Tibial nerve (tissue), 4 donors: ENCODE measurements at regions not wholly inside any gene's neighbourhood (a gene's known extent, or its start where the extent isn't known, plus 50 kb on each side); places are given as distances from the start of the nearest gene placed in this dataset.

Experiments used
- DNase-seq, 2 donors: peaks; one replicate each; pipeline ENCODE4 v3.0.0-alpha.2; 2019; ENCODE audit warnings: low spot score in 2 of 2
- H3K27ac ChIP-seq, 4 donors: fragments of 200-600 bp; sonication (generic) in 3 of 4; one replicate each; pipeline ENCODE4 v1.5.1; 2017 to 2019; ENCODE audit warnings: mild to moderate bottlenecking in 1 of 4
- H3K27me3 ChIP-seq, 2 donors: fragments of 200-600 bp; sonication (generic) in 1 of 2; one replicate each; pipeline versions ENCODE4 v1.5.1 to v1.6.0; 2017 to 2019
- H3K36me3 ChIP-seq, 3 donors: fragments of 200-600 bp; sonication (generic); one replicate each; pipeline ENCODE4 v1.5.1; 2018 to 2019
- H3K4me1 ChIP-seq, 4 donors: fragments of 200-600 bp; sonication (generic) in 3 of 4; one replicate each; pipeline ENCODE4 v1.5.1; 2017 to 2019
- H3K4me3 ChIP-seq, 4 donors: fragments of 200-600 bp; sonication (generic) in 3 of 4; one replicate each; pipeline ENCODE4 v1.5.1; 2017 to 2019; ENCODE audit warnings: mild to moderate bottlenecking in 1 of 4, moderate library complexity in 1 of 4
- H3K9me3 ChIP-seq, 4 donors: fragments of 200-600 bp; sonication (generic) in 3 of 4; one replicate each; pipeline ENCODE4 v1.5.1; 2017 to 2019
- EP300 ChIP-seq, 2 donors: sonication (generic); formaldehyde crosslinking; IDR thresholded peaks; one replicate each; pipeline ENCODE4 v1.6.1; 2017; ENCODE audit warnings: antibody characterized with exemption in 2 of 2, mild to moderate bottlenecking in 1 of 2
- POLR2A ChIP-seq, 2 donors: fragments of 450-650 bp; IDR thresholded peaks; one replicate each; pipeline ENCODE4 v1.6.1; 2017; ENCODE audit warnings: antibody characterized with exemption in 2 of 2, mild to moderate bottlenecking in 2 of 2, moderate library complexity in 2 of 2
- WGBS, 2 donors: methylation state at CpG; one replicate each; pipeline ENCODE4 v1.1.5; 2018; 5-methylcytosine and 5-hydroxymethylcytosine counted together
- TF ChIP-seq, protein P1 (sequence below), 5 experiments: fragments of 200-600 bp in 3 of 5; fragments of 450-650 bp in 2 of 5; sonication (generic) in 3 of 5; IDR thresholded peaks; one replicate each; pipeline ENCODE4 v1.5.1; 2016 to 2019; ENCODE audit warnings: antibody characterized with exemption in 5 of 5, mild to moderate bottlenecking in 3 of 5, moderate library complexity in 2 of 5

DNA sequence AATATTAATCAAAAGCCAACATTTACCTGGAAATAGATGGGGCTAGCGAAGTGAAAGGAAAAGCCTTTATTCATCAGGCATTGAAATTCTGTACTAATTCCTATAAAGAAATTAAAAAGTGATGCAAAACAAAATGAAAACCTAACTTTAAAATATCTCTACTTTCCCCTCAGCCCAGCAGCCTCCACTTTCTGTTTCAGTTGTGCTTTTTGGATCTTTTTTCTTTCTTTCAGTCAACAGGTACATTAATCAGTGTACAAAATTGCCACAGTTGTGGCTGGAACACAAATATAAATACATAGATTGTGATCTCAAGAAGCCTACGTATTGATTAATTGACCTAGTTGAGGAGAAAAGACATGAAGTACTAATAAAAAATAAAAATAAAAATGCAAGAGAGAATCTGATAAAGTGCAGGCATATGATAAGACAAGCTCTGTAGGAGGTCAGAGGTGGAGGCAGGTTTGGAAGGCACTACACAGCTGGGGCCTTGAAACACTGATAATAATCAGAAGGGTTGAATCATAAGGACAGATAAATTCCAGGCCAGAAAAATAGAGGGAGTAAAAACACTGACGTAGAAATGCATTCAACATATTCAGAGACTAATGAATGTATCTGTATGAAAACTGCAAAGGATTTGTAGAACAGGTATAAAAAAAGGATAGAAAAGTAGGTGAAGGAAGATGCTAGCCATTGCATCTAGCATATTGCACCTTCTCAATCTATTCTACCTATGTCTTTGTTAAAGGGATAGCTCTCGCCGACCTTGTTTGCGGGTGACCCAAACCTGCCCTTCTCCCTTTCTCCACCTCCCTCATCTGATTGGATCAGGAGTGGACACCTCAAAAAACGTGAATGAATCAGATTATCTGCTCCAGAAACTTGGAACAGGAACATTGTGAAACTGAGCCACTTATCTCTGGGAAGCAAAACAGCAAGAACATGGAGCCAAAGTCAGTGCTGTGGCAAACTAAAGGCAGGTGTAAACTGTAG lies 607.8 kb upstream of the ADGRL2 start:
- WGBS, 2 donors, result 83 to 89% methylated on average over 7 of the region's 7 CpGs

DNA sequence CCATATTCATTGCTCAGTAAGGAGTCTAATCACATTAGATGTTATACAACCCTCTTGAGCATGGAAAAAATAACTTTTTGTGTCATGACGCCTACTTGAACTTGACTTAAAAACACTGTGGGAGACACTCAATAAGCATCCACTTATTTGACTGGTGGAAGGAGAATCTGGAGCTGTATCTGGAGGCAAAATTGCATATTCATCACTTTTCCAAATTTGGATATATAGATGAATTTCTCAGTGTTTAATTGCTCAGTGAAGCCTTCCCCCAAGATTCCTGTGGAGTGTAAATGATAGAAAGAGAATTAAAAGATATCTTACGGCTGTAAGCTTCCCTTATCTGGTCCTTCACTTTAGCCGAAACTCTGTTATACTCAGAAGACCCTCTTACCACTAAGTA lies 610.7 kb upstream of the ADGRL2 start:
- Histone ChIP-seq H3K27ac (no peak overlapping the region), H3K4me1 (peaks cover 0 to 4% (median 0%) of the 10 kb centered on the region in 4 donors), H3K4me3 (no peak overlapping the region), H3K27me3 (no peaks in the 10 kb centered on the region), H3K36me3 (no peaks in the 10 kb centered on the region), H3K9me3 (no peaks in the 10 kb centered on the region)
- TF ChIP-seq, protein P1, sequence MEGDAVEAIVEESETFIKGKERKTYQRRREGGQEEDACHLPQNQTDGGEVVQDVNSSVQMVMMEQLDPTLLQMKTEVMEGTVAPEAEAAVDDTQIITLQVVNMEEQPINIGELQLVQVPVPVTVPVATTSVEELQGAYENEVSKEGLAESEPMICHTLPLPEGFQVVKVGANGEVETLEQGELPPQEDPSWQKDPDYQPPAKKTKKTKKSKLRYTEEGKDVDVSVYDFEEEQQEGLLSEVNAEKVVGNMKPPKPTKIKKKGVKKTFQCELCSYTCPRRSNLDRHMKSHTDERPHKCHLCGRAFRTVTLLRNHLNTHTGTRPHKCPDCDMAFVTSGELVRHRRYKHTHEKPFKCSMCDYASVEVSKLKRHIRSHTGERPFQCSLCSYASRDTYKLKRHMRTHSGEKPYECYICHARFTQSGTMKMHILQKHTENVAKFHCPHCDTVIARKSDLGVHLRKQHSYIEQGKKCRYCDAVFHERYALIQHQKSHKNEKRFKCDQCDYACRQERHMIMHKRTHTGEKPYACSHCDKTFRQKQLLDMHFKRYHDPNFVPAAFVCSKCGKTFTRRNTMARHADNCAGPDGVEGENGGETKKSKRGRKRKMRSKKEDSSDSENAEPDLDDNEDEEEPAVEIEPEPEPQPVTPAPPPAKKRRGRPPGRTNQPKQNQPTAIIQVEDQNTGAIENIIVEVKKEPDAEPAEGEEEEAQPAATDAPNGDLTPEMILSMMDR (IDR thresholded peaks at IDR 0.05), result no peak
- TF ChIP-seq EP300 (IDR thresholded peaks at IDR 0.05) (no peak), POLR2A (IDR thresholded peaks at IDR 0.05) (no peak)
- no peak for DNase-seq
- WGBS, 2 donors, result 77 to 80% methylated on average over 3 of the region's 3 CpGs

More for the DNA sequence above, 607.8 kb upstream of the ADGRL2 start:
- H3K27ac ChIP-seq, result no peak overlapping the region
- no peaks in the 10 kb centered on the region for H3K27me3 ChIP-seq
- TF ChIP-seq, protein P1 (IDR thresholded peaks at IDR 0.05), result no peak
- TF ChIP-seq POLR2A (IDR thresholded peaks at IDR 0.05) (no peak), EP300 (IDR thresholded peaks at IDR 0.05) (no peak)
- H3K9me3 ChIP-seq, result no peaks in the 10 kb centered on the region
- H3K36me3 ChIP-seq, result no peaks in the 10 kb centered on the region
- DNase-seq, result no peak
- H3K4me3 ChIP-seq, result no peak overlapping the region
- no peaks in the 10 kb centered on the region for H3K4me1 ChIP-seq

DNA sequence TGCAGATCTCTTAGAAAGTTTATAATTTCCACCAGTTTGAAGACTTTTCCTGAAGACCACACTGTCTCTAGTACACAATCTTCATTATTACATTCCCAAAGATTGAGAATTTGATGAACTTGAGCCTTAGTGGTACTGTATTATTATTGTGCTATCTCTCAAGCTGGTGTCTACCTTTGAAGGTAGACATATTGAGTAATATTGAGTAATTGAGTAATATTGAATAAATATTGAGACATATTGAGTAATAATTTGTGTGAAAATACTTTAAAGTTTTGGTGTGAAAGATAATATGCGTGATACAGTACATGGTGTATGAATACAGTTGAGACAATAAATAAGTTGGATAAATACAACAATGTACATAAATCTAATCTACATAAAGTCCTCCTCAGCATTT lies 613.1 kb upstream of the ADGRL2 start:
- Histone ChIP-seq H3K9me3 (no peaks in the 10 kb centered on the region), H3K27ac (no peak overlapping the region), H3K4me3 (no peak overlapping the region), H3K4me1 (peaks cover 0 to 4% (median 0%) of the 10 kb centered on the region in 4 donors), H3K27me3 (no peaks in the 10 kb centered on the region), H3K36me3 (no peaks in the 10 kb centered on the region)
- TF ChIP-seq, protein P1 (IDR thresholded peaks at IDR 0.05), result no peak
- no peak for TF ChIP-seq POLR2A (IDR thresholded peaks at IDR 0.05)
- no peak for TF ChIP-seq EP300 (IDR thresholded peaks at IDR 0.05)
- WGBS, 2 donors, result 90 to 96% methylated on average over 1 of the region's 1 CpG
- no peak for DNase-seq

GRCh38 chr1:81186261-81186660 lies 614.5 kb upstream of the ADGRL2 start:
- WGBS, 2 donors, result 37 to 59% methylated on average over 2 of the region's 2 CpGs
- Histone ChIP-seq H3K9me3 (no peaks in the 10 kb centered on the region), H3K4me3 (no peak overlapping the region), H3K36me3 (no peaks in the 10 kb centered on the region), H3K27ac (no peak overlapping the region), H3K27me3 (no peaks in the 10 kb centered on the region), H3K4me1 (peaks cover 0 to 4% (median 0%) of the 10 kb centered on the region in 4 donors)
- no peak for DNase-seq
- TF ChIP-seq, protein P1 (IDR thresholded peaks at IDR 0.05), result no peak
- no peak for TF ChIP-seq EP300 (IDR thresholded peaks at IDR 0.05)
- TF ChIP-seq POLR2A (IDR thresholded peaks at IDR 0.05), result no peak

GRCh38 chr1:81183553-81183952 lies 617.2 kb upstream of the ADGRL2 start:
- no peaks in the 10 kb centered on the region for H3K27me3 ChIP-seq
- no peak for DNase-seq
- 74% methylated on average over 1 of the region's 1 CpG for WGBS, 2 donors
- peaks cover 0 to 2% (median 0%) of the 10 kb centered on the region in 4 donors for H3K9me3 ChIP-seq
- no peaks in the 10 kb centered on the region for H3K36me3 ChIP-seq
- H3K4me3 ChIP-seq, result no peak overlapping the region
- H3K4me1 ChIP-seq, result peaks cover 0 to 4% (median 0%) of the 10 kb centered on the region in 4 donors
- no peak overlapping the region for H3K27ac ChIP-seq
- TF ChIP-seq, protein P1 (IDR thresholded peaks at IDR 0.05), result no peak
- TF ChIP-seq EP300 (IDR thresholded peaks at IDR 0.05) (no peak), POLR2A (IDR thresholded peaks at IDR 0.05) (no peak)
